Neural progenitor cell (in vitro differentiated cells): ENCODE measurements at regions not wholly inside any gene's neighbourhood (a gene's known extent, or its start where the extent isn't known, plus 50 kb on each side); places are given as distances from the start of the nearest gene placed in this dataset.

ENCODE experiments used
- EZH2 ChIP-seq: fragments of 200-600 bp; sonication (generic); IDR thresholded peaks from 2 replicates; pipeline ENCODE4 v1.6.1; 2017; ENCODE audit warnings: antibody characterized with exemption, mild to moderate bottlenecking, moderate library complexity
- EZH2phosphoT487 ChIP-seq: fragments of 200-600 bp; sonication (generic); IDR thresholded peaks from 2 replicates; pipeline ENCODE4 v1.6.1; 2017; ENCODE audit warnings: antibody characterized with exemption
- TF ChIP-seq, protein P1 (sequence below): fragments of 200-600 bp; sonication (generic); IDR thresholded peaks from 2 replicates; pipeline ENCODE4 v1.5.1; 2017; ENCODE audit warnings: antibody characterized with exemption, mild to moderate bottlenecking

DNA sequence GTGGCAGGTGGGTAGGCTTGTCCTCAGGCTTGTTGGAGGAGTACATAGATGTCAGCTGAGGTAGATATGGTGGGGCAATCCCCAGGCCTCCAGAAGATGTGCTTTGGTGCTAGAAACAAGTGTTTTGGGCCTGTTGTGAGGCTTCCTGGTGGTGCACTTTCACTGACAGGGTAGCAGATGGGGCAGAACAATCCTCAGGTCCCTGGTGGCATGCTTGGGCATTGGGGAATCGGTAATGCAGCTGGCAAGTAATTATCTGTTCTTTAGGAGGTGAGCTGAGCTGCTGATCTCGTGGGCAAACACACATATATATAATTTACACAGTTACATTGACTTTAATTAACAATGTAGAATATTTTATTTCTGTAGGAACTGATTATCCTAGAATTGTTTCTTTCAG, 458.7 kb downstream of the BMP2 start:
- TF ChIP-seq EZH2 (no peak), EZH2phosphoT487 (no peak)
- TF ChIP-seq, protein P1, sequence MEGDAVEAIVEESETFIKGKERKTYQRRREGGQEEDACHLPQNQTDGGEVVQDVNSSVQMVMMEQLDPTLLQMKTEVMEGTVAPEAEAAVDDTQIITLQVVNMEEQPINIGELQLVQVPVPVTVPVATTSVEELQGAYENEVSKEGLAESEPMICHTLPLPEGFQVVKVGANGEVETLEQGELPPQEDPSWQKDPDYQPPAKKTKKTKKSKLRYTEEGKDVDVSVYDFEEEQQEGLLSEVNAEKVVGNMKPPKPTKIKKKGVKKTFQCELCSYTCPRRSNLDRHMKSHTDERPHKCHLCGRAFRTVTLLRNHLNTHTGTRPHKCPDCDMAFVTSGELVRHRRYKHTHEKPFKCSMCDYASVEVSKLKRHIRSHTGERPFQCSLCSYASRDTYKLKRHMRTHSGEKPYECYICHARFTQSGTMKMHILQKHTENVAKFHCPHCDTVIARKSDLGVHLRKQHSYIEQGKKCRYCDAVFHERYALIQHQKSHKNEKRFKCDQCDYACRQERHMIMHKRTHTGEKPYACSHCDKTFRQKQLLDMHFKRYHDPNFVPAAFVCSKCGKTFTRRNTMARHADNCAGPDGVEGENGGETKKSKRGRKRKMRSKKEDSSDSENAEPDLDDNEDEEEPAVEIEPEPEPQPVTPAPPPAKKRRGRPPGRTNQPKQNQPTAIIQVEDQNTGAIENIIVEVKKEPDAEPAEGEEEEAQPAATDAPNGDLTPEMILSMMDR, result no peak
